GM23248 (cell line): ENCODE measurements at regions not wholly inside any gene's neighbourhood (a gene's known extent, or its start where the extent isn't known, plus 50 kb on each side); places are given as distances from the start of the nearest gene placed in this dataset.

Experiments
- DNase-seq: peaks from one replicate; pipeline ENCODE4 v3.0.0-alpha.2; 2015
- H2AFZ ChIP-seq: fragments of 200-600 bp; sonication (generic); 2 replicates; pipeline ENCODE4 v1.6.1; 2016; ENCODE audit warnings: antibody characterized with exemption
- H3F3A ChIP-seq: fragments of 200-600 bp; sonication (generic); 2 replicates; pipeline ENCODE4 v1.6.1; 2016; ENCODE audit warnings: mild to moderate bottlenecking, antibody characterized with exemption, mixed run types; ENCODE audit not compliant: insufficient read depth
- H3K27ac ChIP-seq: fragments of 200-600 bp; sonication (generic); 2 replicates; pipeline ENCODE4 v1.5.1; 2016; ENCODE audit warnings: mild to moderate bottlenecking
- H3K27me3 ChIP-seq: fragments of 200-600 bp; sonication (generic); replicated peaks from 2 replicates; pipeline ENCODE4 v1.6.1; 2016; ENCODE audit warnings: mild to moderate bottlenecking; ENCODE audit not compliant: insufficient read depth
- H3K36me3 ChIP-seq: fragments of 200-600 bp; sonication (generic); 2 replicates; pipeline ENCODE4 v1.6.1; 2016; ENCODE audit warnings: low read depth, mild to moderate bottlenecking
- H3K4me1 ChIP-seq: fragments of 200-600 bp; sonication (generic); 2 replicates; pipeline ENCODE4 v1.6.1; 2016; ENCODE audit warnings: mild to moderate bottlenecking; ENCODE audit not compliant: insufficient read depth
- H3K4me2 ChIP-seq: fragments of 200-600 bp; sonication (generic); one replicate; pipeline ENCODE4 v1.6.1; 2016; ENCODE audit warnings: mild to moderate bottlenecking; ENCODE audit not compliant: unreplicated experiment
- H3K4me3 ChIP-seq: fragments of 200-600 bp; sonication (generic); 2 replicates; pipeline ENCODE4 v1.5.1; 2016; ENCODE audit warnings: mild to moderate bottlenecking
- H3K79me2 ChIP-seq: fragments of 200-600 bp; sonication (generic); 2 replicates; pipeline ENCODE4 v1.6.1; 2016; ENCODE audit warnings: mild to moderate bottlenecking; ENCODE audit not compliant: insufficient read depth
- H3K9ac ChIP-seq: fragments of 200-600 bp; sonication (generic); 2 replicates; pipeline ENCODE4 v1.6.1; 2016; ENCODE audit warnings: mild to moderate bottlenecking
- H3K9me2 ChIP-seq: fragments of 200-600 bp; sonication (generic); 2 replicates; pipeline ENCODE4 v1.6.1; 2016; ENCODE audit warnings: mixed run types, mild to moderate bottlenecking, moderate library complexity; ENCODE audit not compliant: insufficient read depth
- H3K9me3 ChIP-seq: fragments of 200-600 bp; sonication (generic); one replicate; pipeline ENCODE4 v1.6.1; 2017; ENCODE audit warnings: low read depth
- H4K20me1 ChIP-seq: fragments of 200-600 bp; sonication (generic); 2 replicates; pipeline ENCODE4 v1.6.0; 2016; ENCODE audit not compliant: insufficient read depth
- EZH2 ChIP-seq: fragments of 200-600 bp; sonication (generic); IDR thresholded peaks from 2 replicates; pipeline ENCODE4 v1.6.1; 2018; ENCODE audit warnings: antibody characterized with exemption, mild to moderate bottlenecking; ENCODE audit not compliant: insufficient read depth, poor library complexity, severe bottlenecking
- EZH2phosphoT487 ChIP-seq: fragments of 200-600 bp; sonication (generic); IDR thresholded peaks from 2 replicates; pipeline ENCODE4 v1.6.1; 2018; ENCODE audit warnings: antibody characterized with exemption, moderate library complexity, mild to moderate bottlenecking, low read depth; ENCODE audit not compliant: insufficient read depth
- WGBS, 2 experiments: methylation state at CpG; one replicate each; pipeline ENCODE4 v1.1.6; 2015 to 2017; ENCODE audit warnings: low lambda C conversion rate in 2 of 2, low coverage in 1 of 2; ENCODE audit errors: missing lambda C conversion rate in 2 of 2; 5-methylcytosine and 5-hydroxymethylcytosine counted together
- in situ Hi-C: fragments of 300-500 bp; cut with MboI; formaldehyde crosslinking; loops from 2 replicates; pipeline ENCODE4 v1.15.0; 2020

DNA sequence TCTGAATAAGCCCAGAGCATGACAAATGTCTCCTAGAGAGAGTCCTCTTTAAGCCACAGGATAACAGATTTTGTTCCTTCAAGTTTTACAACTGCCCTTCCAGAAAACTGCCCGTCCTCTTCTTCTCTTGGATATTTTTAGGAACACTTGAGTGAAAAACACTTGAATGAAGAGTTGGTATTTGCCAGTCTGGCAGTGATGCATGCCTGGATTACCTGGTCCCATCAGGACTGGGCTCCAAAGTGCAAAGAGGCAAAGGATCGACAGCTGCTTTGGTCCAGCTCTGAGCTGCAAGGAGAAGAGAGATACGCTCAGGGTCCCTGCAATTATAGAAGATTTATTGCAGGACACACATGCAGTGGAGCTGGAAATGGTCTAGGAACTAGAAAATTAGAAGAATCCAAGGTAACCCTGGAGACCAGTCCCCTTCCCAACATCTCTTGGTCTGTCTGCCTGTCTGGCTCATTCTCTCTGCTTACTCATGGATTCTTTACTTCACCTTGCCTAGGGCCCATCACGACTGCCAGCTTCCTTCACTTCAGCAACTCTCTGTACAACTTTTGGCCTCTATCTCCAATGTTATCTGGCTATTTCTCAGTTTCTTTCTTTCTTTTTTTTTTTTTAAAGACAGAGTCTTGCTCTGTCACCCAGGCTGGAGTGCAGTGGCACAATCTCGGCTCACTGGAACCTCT is 112.1 kb upstream of the SIX2 start:
- 89 to 91% methylated on average over 5 of the region's 5 CpGs for WGBS, 2 experiments
- Histone ChIP-seq H3K4me2 (no peak overlapping the region), H3K9ac (no peak overlapping the region), H3K27me3 (no peaks in the 10 kb centered on the region), H3K4me1 (peaks cover 30% of the 10 kb centered on the region), H3F3A (peaks cover 20% of the 10 kb centered on the region), H3K79me2 (no peaks in the 10 kb centered on the region), H3K9me2 (no peaks in the 10 kb centered on the region), H3K9me3 (no peaks in the 10 kb centered on the region), H3K36me3 (no peaks in the 10 kb centered on the region), H4K20me1 (no peaks in the 10 kb centered on the region), H2AFZ (no peak overlapping the region), H3K4me3 (no peak overlapping the region), H3K27ac (no peak overlapping the region)
- TF ChIP-seq EZH2, result no peak
- no peak for TF ChIP-seq EZH2phosphoT487
- no peak for DNase-seq
- in situ Hi-C loops, result no loop called here

DNA sequence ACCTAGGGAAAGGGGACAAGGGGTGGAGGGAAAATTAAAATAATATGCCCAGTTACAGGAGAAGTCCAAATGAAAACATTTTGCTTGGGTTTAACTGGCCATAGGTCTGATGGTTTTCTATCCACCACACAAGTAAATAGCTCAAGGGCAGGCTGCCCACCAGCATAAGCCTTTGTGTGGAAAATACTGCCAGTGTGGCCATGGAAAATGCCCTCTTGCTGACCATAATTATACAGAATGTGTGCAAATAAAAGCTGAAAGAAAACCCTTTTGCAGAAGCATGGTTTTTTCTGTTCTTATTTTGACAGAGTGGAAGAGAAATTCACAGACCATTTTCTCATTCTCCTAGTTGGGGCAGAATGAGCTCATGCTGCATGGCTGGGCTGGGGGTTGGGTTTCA is 111.3 kb upstream of the SIX2 start:
- peaks cover 30% of the 10 kb centered on the region for H3K4me1 ChIP-seq
- in situ Hi-C loops, result no loop called here
- H3K27ac ChIP-seq, result no peak overlapping the region

GRCh38 chr2:45119855-45120254 is 110.6 kb upstream of the SIX2 start:
- Histone ChIP-seq H3K27ac (peak overlapping the region; percentile 4; the same call in 1 of the 2 replicates), H3K4me2 (peak overlapping the region; percentile 34), H3K9ac (no peak overlapping the region), H3K79me2 (no peaks in the 10 kb centered on the region), H3K9me3 (no peaks in the 10 kb centered on the region), H2AFZ (no peak overlapping the region), H4K20me1 (no peaks in the 10 kb centered on the region), H3F3A (peaks cover 20% of the 10 kb centered on the region), H3K27me3 (no peaks in the 10 kb centered on the region), H3K4me1 (peaks cover 30% of the 10 kb centered on the region), H3K4me3 (no peak overlapping the region), H3K36me3 (no peaks in the 10 kb centered on the region), H3K9me2 (no peaks in the 10 kb centered on the region)
- 17 to 23% methylated on average over 2 of the region's 2 CpGs for WGBS, 2 experiments
- in situ Hi-C loops, result no loop called here
- DNase-seq, result peak; percentile 72
- no peak for TF ChIP-seq EZH2
- 0 out of 2 replicates have a peak, but pooled peaks have one; percentile 80 for TF ChIP-seq EZH2phosphoT487

More for the DNA sequence above, 111.3 kb upstream of the SIX2 start:
- Histone ChIP-seq H3K79me2 (no peaks in the 10 kb centered on the region), H3F3A (peaks cover 20% of the 10 kb centered on the region), H3K9me2 (no peaks in the 10 kb centered on the region), H2AFZ (no peak overlapping the region), H4K20me1 (no peaks in the 10 kb centered on the region), H3K4me2 (peak overlapping the region; percentile 34), H3K36me3 (no peaks in the 10 kb centered on the region), H3K4me3 (no peak overlapping the region), H3K9ac (no peak overlapping the region), H3K9me3 (no peaks in the 10 kb centered on the region), H3K27me3 (no peaks in the 10 kb centered on the region)
- no peak for TF ChIP-seq EZH2phosphoT487
- no peak for TF ChIP-seq EZH2
- DNase-seq, result peak; percentile 24

GRCh38 chr2:45119038-45119437 is 109.8 kb upstream of the SIX2 start:
- no peaks in the 10 kb centered on the region for H3K9me2 ChIP-seq
- peak overlapping the region; percentile 34 for H3K4me2 ChIP-seq
- no peaks in the 10 kb centered on the region for H3K9me3 ChIP-seq
- TF ChIP-seq EZH2phosphoT487 (no peak), EZH2 (no peak)
- H3K4me1 ChIP-seq, result peaks cover 30% of the 10 kb centered on the region
- H3K36me3 ChIP-seq, result no peaks in the 10 kb centered on the region
- peak; percentile 65 for DNase-seq
- H3K79me2 ChIP-seq, result no peaks in the 10 kb centered on the region
- no peaks in the 10 kb centered on the region for H4K20me1 ChIP-seq
- 87 to 91% methylated on average over 5 of the region's 5 CpGs for WGBS, 2 experiments
- no peak overlapping the region for H3K4me3 ChIP-seq
- H3K27ac ChIP-seq, result no peak overlapping the region
- no peaks in the 10 kb centered on the region for H3K27me3 ChIP-seq
- in situ Hi-C loops, result no loop called here
- H2AFZ ChIP-seq, result no peak overlapping the region
- no peak overlapping the region for H3K9ac ChIP-seq
- peaks cover 20% of the 10 kb centered on the region for H3F3A ChIP-seq
